HG03025 (cell line): ENCODE measurements at regions not wholly inside any gene's neighbourhood (a gene's known extent, or its start where the extent isn't known, plus 50 kb on each side); places are given as distances from the start of the nearest gene placed in this dataset.

Source experiments
- ATAC-seq: cut with Tn5 transposase; IDR thresholded peaks from one replicate; pipeline ENCODE4 v1.9.1; 2021; ENCODE audit warnings: mild to moderate bottlenecking, moderate library complexity; ENCODE audit not compliant: unreplicated experiment, low FRiP score

DNA sequence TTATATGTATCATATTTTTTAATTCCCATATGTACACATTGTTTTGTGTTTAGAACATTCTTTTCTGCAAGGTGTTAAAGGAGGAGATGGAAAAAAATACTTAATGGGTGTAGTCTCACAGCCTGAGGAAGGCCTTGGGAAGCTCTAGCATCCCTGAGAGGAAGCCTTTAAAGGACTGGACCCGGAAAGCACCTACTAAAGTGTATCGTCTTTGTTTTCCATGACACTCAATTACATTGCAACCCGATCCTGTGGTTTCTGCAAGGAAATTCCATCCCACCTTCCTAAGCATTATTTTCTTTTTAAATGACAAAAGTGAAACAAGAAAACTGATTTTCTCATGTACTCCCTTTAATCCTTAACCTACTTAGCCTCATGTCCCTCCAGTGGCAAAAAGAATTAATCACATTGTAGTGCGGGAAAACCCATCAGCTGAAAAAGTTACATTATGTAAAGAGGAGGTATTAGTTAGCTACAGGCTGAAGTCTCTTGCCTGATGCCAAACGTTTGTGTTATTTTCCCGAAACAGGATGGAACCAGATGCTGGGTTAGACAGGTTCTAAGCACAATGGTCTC, 147.8 kb upstream of the CPSF6 start:
- ATAC-seq, result no peak

GRCh38 chr12:69092137-69092536, 147.2 kb upstream of the CPSF6 start:
- ATAC-seq, result no peak

DNA sequence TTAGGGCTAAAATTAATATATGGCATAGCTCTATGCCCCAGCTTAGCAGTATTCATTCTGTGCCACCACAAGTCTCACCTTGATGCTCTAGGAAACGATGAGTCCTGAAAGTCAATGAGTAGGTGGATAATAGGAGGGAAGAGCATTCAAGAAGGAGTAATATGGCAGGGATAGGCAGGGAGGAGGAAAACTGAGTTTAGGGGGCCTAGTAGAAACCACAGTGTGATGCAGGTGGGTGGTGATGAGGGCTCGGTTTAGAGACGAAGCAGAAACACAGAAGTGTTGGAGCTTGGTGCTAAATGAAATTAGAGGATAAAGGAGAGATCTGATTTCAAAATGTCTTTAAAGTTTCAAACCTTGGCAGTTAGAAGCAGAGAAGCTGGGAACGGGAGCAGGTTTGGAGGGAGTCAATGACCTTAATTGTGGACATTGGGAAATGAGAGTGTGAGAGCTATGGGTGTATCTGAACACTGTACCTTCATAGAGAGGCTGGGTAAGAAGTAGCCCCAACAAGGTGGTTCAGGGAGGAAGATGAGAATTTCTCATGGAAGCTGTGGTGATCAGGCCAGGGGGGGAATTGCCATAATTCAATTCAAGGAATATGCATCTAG, 144.7 kb upstream of the CPSF6 start:
- ATAC-seq, result no peak

GRCh38 chr12:69095765-69096477, 143.4 kb upstream of the CPSF6 start:
- no peak for ATAC-seq

GRCh38 chr12:69096669-69097335, 142.6 kb upstream of the CPSF6 start:
- no peak for ATAC-seq

DNA sequence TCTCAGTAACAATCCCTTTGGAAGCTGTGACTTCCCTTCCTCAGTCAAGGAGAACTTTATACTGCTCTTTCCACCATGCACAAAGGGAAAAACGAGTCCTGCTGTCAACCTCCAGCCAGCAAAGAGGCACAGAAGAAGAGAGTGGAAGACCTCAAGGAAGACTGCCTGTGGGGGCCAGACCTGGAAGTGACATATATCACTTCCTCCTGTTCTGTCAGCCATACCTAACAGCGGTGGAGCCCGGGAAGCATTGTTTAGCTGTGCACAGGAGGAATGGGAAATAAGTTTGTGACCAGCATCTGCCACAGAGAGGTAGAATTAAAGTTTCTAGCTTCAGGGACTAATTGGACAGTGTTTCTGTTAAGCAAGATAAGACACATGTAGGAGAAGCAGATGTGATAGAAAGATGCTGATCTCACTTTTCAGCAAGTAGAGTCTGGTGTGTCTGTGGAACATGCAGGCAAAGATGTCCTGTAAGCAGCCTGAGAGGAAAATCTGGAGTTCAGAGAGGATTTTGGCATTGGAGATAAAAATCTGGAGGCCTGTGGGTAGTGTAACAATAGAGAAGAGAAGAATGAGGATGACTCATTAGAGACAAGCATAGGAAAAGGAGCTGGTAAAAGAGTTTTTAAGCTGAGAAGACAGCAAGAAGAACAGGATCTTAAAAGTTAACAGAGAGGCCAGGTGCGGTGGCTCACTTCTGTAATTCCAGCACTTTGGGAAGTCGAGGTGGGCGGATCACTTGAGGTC, 141.6 kb upstream of the CPSF6 start:
- ATAC-seq, result no peak

DNA sequence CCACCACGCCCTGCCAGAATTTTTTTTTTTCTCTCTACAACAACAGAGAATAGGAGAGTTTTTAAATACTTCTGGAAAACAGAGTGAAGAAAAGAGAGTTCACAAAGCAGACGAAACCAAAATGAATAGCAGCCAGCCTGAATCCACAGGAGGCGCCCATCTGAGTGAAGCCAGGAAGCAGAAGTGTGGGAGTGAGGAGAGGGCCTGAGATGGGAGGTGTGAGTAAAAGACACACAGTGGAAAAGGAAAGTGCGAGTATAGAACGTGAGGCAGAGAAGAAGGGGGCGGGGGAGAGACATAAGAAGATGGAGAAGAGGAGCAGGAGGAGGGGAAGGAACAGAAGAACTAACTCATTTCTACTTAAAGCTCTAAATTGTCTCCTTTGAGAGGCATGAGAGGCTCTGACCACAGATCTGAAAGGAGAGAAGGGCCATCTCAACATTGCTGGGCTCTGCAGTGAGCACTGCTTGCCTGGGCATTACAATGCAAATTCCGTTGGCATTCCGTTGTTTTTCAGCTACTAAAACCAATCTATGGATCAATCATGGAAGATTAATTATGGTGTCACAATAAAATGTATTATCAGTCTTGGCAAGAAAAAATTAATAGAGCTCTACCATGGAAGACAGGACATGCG, 140.1 kb upstream of the CPSF6 start:
- no peak for ATAC-seq

DNA sequence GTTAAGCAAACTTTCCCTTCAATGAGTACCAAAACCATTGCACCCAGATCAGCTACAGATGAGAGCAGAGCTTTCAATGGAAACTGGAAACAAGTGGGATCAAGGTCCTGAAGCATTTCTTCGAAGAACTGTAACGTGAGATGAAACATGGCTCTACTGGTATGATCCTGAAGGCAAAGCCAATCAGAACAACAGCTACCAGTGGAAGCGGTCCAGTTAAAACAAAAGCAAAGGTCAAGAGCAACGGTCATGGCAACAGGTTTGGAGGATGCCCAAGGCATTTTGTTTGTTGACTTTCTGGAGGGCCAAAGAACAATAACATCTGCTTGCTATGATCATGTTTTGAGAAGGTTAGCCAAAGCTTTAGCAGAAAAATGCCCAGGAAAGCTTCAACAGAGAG, 137.9 kb upstream of the CPSF6 start:
- no peak for ATAC-seq

DNA sequence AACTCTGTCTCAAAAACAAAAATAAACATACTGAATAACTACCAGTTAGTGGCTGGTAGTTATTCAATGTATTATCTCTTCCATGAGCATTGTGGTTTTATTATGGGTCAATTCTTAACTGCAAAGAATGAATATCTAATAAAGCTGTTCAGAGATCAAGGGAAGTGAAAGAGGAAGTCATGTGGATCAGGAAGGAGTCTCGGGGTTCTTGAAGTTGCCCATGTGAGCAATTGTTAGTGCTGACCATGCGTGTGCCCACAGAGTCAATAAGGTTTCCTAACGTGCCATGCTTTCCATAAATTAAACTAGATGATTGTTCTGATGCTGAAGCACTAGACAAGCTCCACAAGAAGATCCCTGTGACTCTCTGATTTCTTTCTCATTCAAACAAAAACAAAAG, 136.5 kb upstream of the CPSF6 start:
- no peak for ATAC-seq

- no peak for ATAC-seq
These were observed 134.0 kb upstream of the CPSF6 start for GRCh38 chr12:69105101-69105962.

DNA sequence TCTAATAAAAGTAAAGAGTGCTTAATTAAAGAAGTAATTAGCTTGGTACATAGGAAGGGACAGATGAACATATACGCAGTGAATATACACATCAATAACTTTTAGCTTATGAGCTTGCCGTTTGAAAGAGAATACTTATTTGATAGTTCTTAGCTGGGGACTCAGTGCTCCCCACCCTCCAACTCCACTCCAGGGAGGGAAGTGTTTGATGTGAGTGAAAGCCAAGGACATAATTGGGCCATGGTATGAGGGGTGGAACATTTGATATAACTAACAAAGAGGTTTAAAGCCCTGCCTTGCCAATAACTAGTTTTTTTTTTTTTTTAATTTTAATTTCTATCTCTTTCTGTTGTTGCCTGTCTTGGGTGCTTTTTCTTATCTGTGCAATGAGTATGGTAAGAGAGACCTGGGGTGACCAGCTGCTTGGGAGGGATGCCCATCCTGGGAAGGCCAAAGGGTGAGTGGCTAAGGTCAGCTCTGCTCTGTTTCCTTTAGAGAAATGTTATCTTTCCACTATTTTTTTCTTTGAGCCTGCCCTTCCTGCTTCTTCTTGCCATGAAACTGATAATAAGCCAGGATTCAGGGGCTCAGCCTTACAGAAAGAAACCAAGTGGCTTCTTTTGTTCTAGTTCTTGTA, 132.8 kb upstream of the CPSF6 start:
- no peak for ATAC-seq

DNA sequence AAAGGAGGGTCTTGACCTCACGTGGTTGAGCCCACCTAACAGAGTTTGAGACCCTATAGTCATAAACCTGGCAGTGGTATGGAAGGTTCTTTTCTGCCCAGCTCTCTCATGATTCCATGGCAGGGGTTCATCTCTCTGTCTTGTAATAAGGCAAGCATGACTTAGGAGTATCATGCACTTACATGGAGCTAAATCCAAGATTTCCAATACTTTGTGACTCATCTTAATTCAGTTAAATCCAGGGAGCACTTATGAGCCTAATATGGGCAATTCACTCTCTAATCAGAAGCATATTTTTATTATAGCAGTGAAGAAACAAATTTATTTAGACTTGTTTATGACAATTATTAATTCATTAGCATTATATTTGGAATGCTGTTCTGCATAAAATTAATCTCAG, 131.8 kb upstream of the CPSF6 start:
- no peak for ATAC-seq

DNA sequence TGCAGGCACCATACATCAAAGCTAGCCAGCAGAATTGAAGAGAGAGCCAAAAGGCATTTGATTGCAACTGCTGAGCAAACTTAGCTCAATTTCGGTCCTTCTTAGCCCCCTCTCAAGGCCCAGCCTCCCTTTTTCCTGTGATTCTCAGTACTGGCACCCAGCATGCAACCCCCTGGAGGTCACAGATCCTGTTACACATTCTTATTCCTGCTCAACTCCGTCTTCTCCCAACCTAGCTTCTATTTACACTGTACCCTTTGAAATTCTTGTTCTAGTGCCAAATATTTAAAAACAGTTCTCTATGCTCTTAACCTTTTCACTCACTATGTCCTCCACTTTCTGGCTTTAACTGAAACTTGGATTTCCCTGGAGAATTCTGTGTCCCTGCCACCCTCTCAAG, 131.3 kb upstream of the CPSF6 start:
- ATAC-seq, result no peak

GRCh38 chr12:69112616-69113015, 126.8 kb upstream of the CPSF6 start:
- no peak for ATAC-seq

- no peak for ATAC-seq
These were observed 124.3 kb upstream of the CPSF6 start for GRCh38 chr12:69115099-69115498.

DNA sequence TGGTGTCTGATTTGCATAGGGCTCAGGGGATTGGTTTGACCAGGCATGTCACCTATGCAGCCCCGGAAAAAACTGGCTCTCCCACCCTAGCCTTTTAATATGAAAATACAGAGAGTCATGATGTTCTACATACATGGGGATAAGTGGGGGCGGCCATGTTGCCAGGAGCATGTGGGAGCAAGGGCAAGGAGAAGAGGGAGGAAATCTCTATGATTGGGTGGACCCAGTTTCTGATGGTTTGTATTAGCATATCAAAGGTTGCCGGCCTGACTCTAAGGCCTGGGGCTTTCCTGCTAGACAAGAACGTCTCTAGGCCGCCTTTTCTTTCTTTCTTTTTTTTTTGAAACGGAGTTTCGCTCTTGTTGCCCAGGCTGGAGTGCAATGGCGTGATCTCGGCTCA, 123.4 kb upstream of the CPSF6 start:
- ATAC-seq, result no peak

GRCh38 chr12:69117566-69118266, 121.7 kb upstream of the CPSF6 start:
- ATAC-seq, result no peak

- no peak for ATAC-seq
These were observed 120.9 kb upstream of the CPSF6 start for GRCh38 chr12:69118516-69118915.
